Activated B cell treated with CpG ODN at 0.5 μM for 24 hours (primary cell): ENCODE measurements at regions not wholly inside any gene's neighbourhood (a gene's known extent, or its start where the extent isn't known, plus 50 kb on each side); places are given as distances from the start of the nearest gene placed in this dataset.

ENCODE experiments used
- ATAC-seq: fragments of 200-7000 bp; cut with Tn5 transposase; one replicate; pipeline ENCODE4 v1.10.0; 2021; ENCODE audit warnings: low read depth, mild to moderate bottlenecking, moderate library complexity
- CTCF ChIA-PET: fragments of 350-600 bp; sonication (Branson Sonifier 250); formaldehyde crosslinking; loops from one replicate; lab custom pipeline; 2021; ENCODE audit warnings: antibody characterized with exemption; lab: Charles Lee
- POLR2A ChIA-PET: fragments of 350-600 bp; sonication (Branson Sonifier 250); formaldehyde crosslinking; loops from one replicate; lab custom pipeline; 2021; ENCODE audit warnings: antibody characterized with exemption; lab: Charles Lee
- DNase-seq: peaks from one replicate; pipeline ENCODE4 v3.0.0; 2022
- H3K27ac Mint-ChIP-seq: one replicate; pipeline ENCODE4 v1.8.0; 2020; ENCODE audit warnings: mixed read lengths
- H3K27me3 Mint-ChIP-seq: one replicate; pipeline ENCODE4 v1.8.0; 2021; ENCODE audit warnings: mixed read lengths
- H3K36me3 Mint-ChIP-seq: one replicate; pipeline ENCODE4 v1.8.0; 2021; ENCODE audit warnings: low read depth, mixed read lengths
- H3K4me1 Mint-ChIP-seq: one replicate; pipeline ENCODE4 v1.8.0; 2021; ENCODE audit warnings: mixed read lengths
- H3K4me3 Mint-ChIP-seq: one replicate; pipeline ENCODE4 v1.8.0; 2020; ENCODE audit warnings: mild to moderate bottlenecking, mixed read lengths
- H3K9me3 Mint-ChIP-seq: one replicate; pipeline ENCODE4 v1.8.0; 2020; ENCODE audit warnings: mixed read lengths
- CTCF ChIP-seq: fragments of 200-600 bp; IDR thresholded peaks from one replicate; pipeline ENCODE4 v1.8.0; 2022; ENCODE audit warnings: antibody characterized with exemption, mild to moderate bottlenecking
- intact Hi-C: fragments of 100-400 bp; cut with micrococcal nuclease; formaldehyde crosslinking; loops from one replicate; pipeline ENCODE4 v1.15.1; 2024

- intact Hi-C loops = no loop called here
- Mint-ChIP-seq H3K9me3 (peaks cover 2% of the 10 kb centered on the region), H3K4me3 (no peak overlapping the region), H3K27me3 (no peaks in the 10 kb centered on the region), H3K4me1 (no peaks in the 10 kb centered on the region), H3K27ac (no peak overlapping the region), H3K36me3 (no peaks in the 10 kb centered on the region)
- ChIA-PET CTCF (no interaction called here), POLR2A (no interaction called here)
- DNase-seq (no peak), ATAC-seq (no peak)
- no peak for TF ChIP-seq CTCF
Measured at GRCh38 chr21:32141318-32141633, 137.6 kb downstream of the MIS18A start.

- ATAC-seq (no peak), DNase-seq (no peak)
- intact Hi-C loops = no loop called here
- ChIA-PET POLR2A (no interaction called here), CTCF (no interaction called here)
- no peaks in the 10 kb centered on the region for H3K4me1 Mint-ChIP-seq
- peaks cover 2% of the 10 kb centered on the region for H3K9me3 Mint-ChIP-seq
- no peak overlapping the region for H3K27ac Mint-ChIP-seq
- no peak overlapping the region for H3K4me3 Mint-ChIP-seq
- no peak for TF ChIP-seq CTCF
- H3K36me3 Mint-ChIP-seq = no peaks in the 10 kb centered on the region
- no peaks in the 10 kb centered on the region for H3K27me3 Mint-ChIP-seq
Measured at GRCh38 chr21:32140604-32141317, 138.1 kb downstream of the MIS18A start.

- no peaks in the 10 kb centered on the region for H3K27me3 Mint-ChIP-seq
- DNase-seq (no peak), ATAC-seq (no peak)
- CTCF ChIA-PET = no interaction called here
- POLR2A ChIA-PET = no interaction called here
- no peak for TF ChIP-seq CTCF
- peaks cover 2% of the 10 kb centered on the region for H3K9me3 Mint-ChIP-seq
- no peak overlapping the region for H3K4me3 Mint-ChIP-seq
- no peaks in the 10 kb centered on the region for H3K36me3 Mint-ChIP-seq
- no peak overlapping the region for H3K27ac Mint-ChIP-seq
- H3K4me1 Mint-ChIP-seq = no peaks in the 10 kb centered on the region
- intact Hi-C loops = no loop called here
Measured at GRCh38 chr21:32140151-32140550, 138.7 kb downstream of the MIS18A start.

- intact Hi-C loops = no loop called here
- Mint-ChIP-seq H3K4me1 (no peaks in the 10 kb centered on the region), H3K27ac (no peak overlapping the region)
Measured at GRCh38 chr21:32138658-32139057, 140.2 kb downstream of the MIS18A start.

GRCh38 chr21:32137931-32138330 lies 140.9 kb downstream of the MIS18A start:
- ChIA-PET POLR2A (interaction anchor here (0.6 kb wide), 1 partner anchor 13 kb away, joined by 8 read pairs; no protein-coding TSS in a partner anchor), CTCF (no interaction called here)
- intact Hi-C loops = no loop called here
- no peak for DNase-seq
- Mint-ChIP-seq H3K27ac (no peak overlapping the region), H3K4me1 (no peaks in the 10 kb centered on the region), H3K36me3 (no peaks in the 10 kb centered on the region), H3K27me3 (peaks cover 6% of the 10 kb centered on the region), H3K4me3 (no peak overlapping the region), H3K9me3 (peaks cover 2% of the 10 kb centered on the region)
- no peak for TF ChIP-seq CTCF
- no peak for ATAC-seq

More at GRCh38 chr21:32138658-32139057, 140.2 kb downstream of the MIS18A start:
- Mint-ChIP-seq H3K4me3 (no peak overlapping the region), H3K9me3 (peaks cover 2% of the 10 kb centered on the region), H3K36me3 (no peaks in the 10 kb centered on the region), H3K27me3 (peaks cover 3% of the 10 kb centered on the region)
- POLR2A ChIA-PET = interaction anchor here (0.6 kb wide), 1 partner anchor 13 kb away, joined by 8 read pairs; no protein-coding TSS in a partner anchor
- CTCF ChIA-PET = no interaction called here
- no peak for ATAC-seq
- no peak for DNase-seq
- TF ChIP-seq CTCF = no peak
